H1 (cell line): ENCODE measurements at regions not wholly inside any gene's neighbourhood (a gene's known extent, or its start where the extent isn't known, plus 50 kb on each side); places are given as distances from the start of the nearest gene placed in this dataset.

ENCODE experiments used
- CTCF ChIA-PET: fragments of 300-600 bp; sonication (Branson Sonifier 250); formaldehyde crosslinking; loops from one replicate; lab custom pipeline; 2021; ENCODE audit not compliant: partially characterized antibody; lab: Charles Lee
- POLR2A ChIA-PET: fragments of 300-600 bp; sonication (Branson Sonifier 250); formaldehyde crosslinking; loops from one replicate; lab custom pipeline; 2021; ENCODE audit warnings: inconsistent platforms; ENCODE audit not compliant: partially characterized antibody; lab: Charles Lee
- DNase-seq, 2 experiments: peaks; one replicate each; pipeline versions ENCODE4 v3.0.0 to v3.0.0-alpha.2; 2010 to 2022; ENCODE audit warnings: low spot score in 2 of 2, low read depth in 1 of 2, mixed read lengths in 1 of 2
- FAIRE-seq: peaks from 2 replicates; lab custom pipeline; 2011; peaks lifted over from hg19 to GRCh38; lab: Jason Lieb, UNC
- H2AFZ ChIP-seq: 2 replicates; pipeline ENCODE4 v1.8.1; 2012; ENCODE audit warnings: low read length, inconsistent platforms
- H2AK5ac ChIP-seq: 2 replicates; pipeline ENCODE4 v1.6.1; 2013; ENCODE audit warnings: low read depth, low read length
- H2BK120ac ChIP-seq: replicated peaks from 2 replicates; pipeline ENCODE3; 2013; ENCODE audit warnings: low read depth, low read length, inconsistent platforms
- H2BK12ac ChIP-seq: 2 replicates; pipeline ENCODE4 v1.6.1; 2013; ENCODE audit warnings: low read depth, low read length
- H2BK15ac ChIP-seq: 2 replicates; pipeline ENCODE4 v1.6.1; 2013; ENCODE audit warnings: low read length
- H2BK20ac ChIP-seq: 2 replicates; pipeline ENCODE4 v1.6.1; 2013; ENCODE audit warnings: low read length
- H2BK5ac ChIP-seq: 2 replicates; pipeline ENCODE4 v1.6.1; 2013; ENCODE audit warnings: low read depth, low read length
- H3K14ac ChIP-seq: 2 replicates; pipeline ENCODE4 v1.6.1; 2013; ENCODE audit warnings: inconsistent platforms; ENCODE audit not compliant: insufficient read length
- H3K18ac ChIP-seq: 2 replicates; pipeline ENCODE4 v1.6.1; 2013; ENCODE audit warnings: low read length; ENCODE audit errors: extremely low read depth
- H3K23ac ChIP-seq: 2 replicates; pipeline ENCODE4 v1.6.1; 2013; ENCODE audit warnings: inconsistent platforms; ENCODE audit not compliant: insufficient read length
- H3K23me2 ChIP-seq: 2 replicates; pipeline ENCODE4 v1.6.1; 2013; ENCODE audit warnings: low read depth, low read length
- H3K27ac ChIP-seq: 2 replicates; pipeline ENCODE4 v1.6.1; 2011; ENCODE audit warnings: low read depth, low read length, inconsistent platforms
- H3K27me3 ChIP-seq, 4 experiments: replicated peaks in 1 of 4; 1 replicate in 1 of 4; 2 replicates in 3 of 4; pipeline versions ENCODE4 v1.6.1 to v1.8.1; 2011 to 2013; ENCODE audit warnings: low read length in 3 of 4, mild to moderate bottlenecking in 3 of 4, inconsistent platforms in 2 of 4, mixed read lengths in 2 of 4, moderate library complexity in 1 of 4; ENCODE audit not compliant: control insufficient read depth in 3 of 4, insufficient read depth in 3 of 4; ENCODE audit errors: extremely low read depth in 1 of 4
- H3K36me3 ChIP-seq, 4 experiments: 2 replicates each; pipeline versions ENCODE4 v1.6.1 to v1.8.1; 2011 to 2013; ENCODE audit warnings: mild to moderate bottlenecking in 4 of 4, low read length in 3 of 4, moderate library complexity in 2 of 4, control low read depth in 1 of 4, inconsistent platforms in 1 of 4; ENCODE audit not compliant: insufficient read depth in 4 of 4, control insufficient read depth in 2 of 4
- H3K4ac ChIP-seq: replicated peaks from 2 replicates; pipeline ENCODE3; 2013; ENCODE audit warnings: low read length, low read depth, mixed read lengths, inconsistent platforms; ENCODE audit not compliant: insufficient read length
- H3K4me1 ChIP-seq, 4 experiments: replicated peaks in 1 of 4; 1 replicate in 1 of 4; 2 replicates in 3 of 4; pipeline versions ENCODE4 v1.6.1 to v1.8.1; 2011 to 2013; ENCODE audit warnings: low read length in 3 of 4, inconsistent platforms in 2 of 4, mixed read lengths in 1 of 4; ENCODE audit not compliant: insufficient read depth in 4 of 4, control insufficient read depth in 3 of 4
- H3K4me2 ChIP-seq, 2 experiments: 2 replicates each; pipeline versions ENCODE4 v1.6.1 to v1.8.1; 2011 to 2013; ENCODE audit warnings: low read depth in 2 of 2, low read length in 2 of 2, control low read depth in 1 of 2, inconsistent platforms in 1 of 2, mild to moderate bottlenecking in 1 of 2; ENCODE audit not compliant: insufficient read depth in 1 of 2
- H3K4me3 ChIP-seq, 4 experiments: fragments of 200-600, 300-600 bp in 1 of 4; sonication (generic), shearing (Covaris generic), sonication (Bioruptor Twin) in 1 of 4; 2 replicates each; pipeline versions ENCODE4 v1.5.1 to v1.8.1; 2011 to 2016; ENCODE audit warnings: low read length in 4 of 4, low read depth in 3 of 4, control low read depth in 2 of 4, inconsistent platforms in 2 of 4, mild to moderate bottlenecking in 2 of 4, mixed read lengths in 1 of 4, moderate library complexity in 1 of 4; ENCODE audit not compliant: insufficient read depth in 2 of 4; ENCODE audit errors: extremely low read depth in 1 of 4
- H3K56ac ChIP-seq: replicated peaks from 2 replicates; pipeline ENCODE3; 2013; ENCODE audit warnings: low read depth, mild to moderate bottlenecking, mixed read lengths, low read length, inconsistent platforms; ENCODE audit not compliant: insufficient read length
- H3K79me1 ChIP-seq: 2 replicates; pipeline ENCODE4 v1.6.1; 2013; ENCODE audit warnings: low read depth, low read length, control low read depth
- H3K79me2 ChIP-seq, 2 experiments: 2 replicates each; pipeline versions ENCODE4 v1.6.1 to v1.8.1; 2012 to 2013; ENCODE audit warnings: low read length in 2 of 2, mild to moderate bottlenecking in 2 of 2, inconsistent platforms in 1 of 2; ENCODE audit not compliant: insufficient read depth in 2 of 2, control insufficient read depth in 1 of 2
- H3K9ac ChIP-seq, 4 experiments: replicated peaks in 1 of 4; 1 replicate in 1 of 4; 2 replicates in 3 of 4; pipeline versions ENCODE4 v1.6.1 to v1.8.1; 2011 to 2013; ENCODE audit warnings: low read depth in 3 of 4, low read length in 3 of 4, control low read depth in 2 of 4, mild to moderate bottlenecking in 2 of 4, moderate library complexity in 2 of 4, inconsistent platforms in 1 of 4; ENCODE audit errors: extremely low read depth in 1 of 4
- H3K9me3 ChIP-seq, 2 experiments: 2 replicates each; pipeline versions ENCODE4 v1.6.1 to v1.8.1; 2012 to 2013; ENCODE audit warnings: mild to moderate bottlenecking in 2 of 2, moderate library complexity in 2 of 2, control low read depth in 1 of 2, inconsistent platforms in 1 of 2, low read depth in 1 of 2, low read length in 1 of 2, mixed read lengths in 1 of 2; ENCODE audit not compliant: insufficient read depth in 2 of 2
- H4K20me1 ChIP-seq, 2 experiments: replicated peaks in 1 of 2; 2 replicates each; pipeline versions ENCODE3 to v1.8.1; 2011 to 2013; ENCODE audit warnings: inconsistent platforms in 2 of 2, low read length in 2 of 2, mild to moderate bottlenecking in 1 of 2; ENCODE audit not compliant: insufficient read depth in 2 of 2, control insufficient read depth in 1 of 2
- H4K5ac ChIP-seq: 2 replicates; pipeline ENCODE4 v1.6.1; 2013; ENCODE audit warnings: low read length, low read depth, mixed read lengths, inconsistent platforms; ENCODE audit not compliant: insufficient read length
- H4K8ac ChIP-seq: 2 replicates; pipeline ENCODE4 v1.8.0; 2013; ENCODE audit warnings: mild to moderate bottlenecking, moderate library complexity, low read length, inconsistent platforms; ENCODE audit not compliant: insufficient read depth; ENCODE audit errors: extremely low read depth
- H4K91ac ChIP-seq: replicated peaks from 2 replicates; pipeline ENCODE3; 2013; ENCODE audit warnings: low read length, mixed read lengths, inconsistent platforms; ENCODE audit not compliant: insufficient read length
- BACH1 ChIP-seq: IDR thresholded peaks from 2 replicates; pipeline ENCODE4 v1.6.1; 2012; ENCODE audit warnings: low read length, improper control_type of control experiment
- CBX8 ChIP-seq: fragments of 300-800, 300-1000 bp; sonication (generic); IDR thresholded peaks from 2 replicates; pipeline ENCODE4 v1.7.1; 2016; ENCODE audit warnings: low read depth, low read length, borderline replicate concordance
- CHD1 ChIP-seq: IDR thresholded peaks from 2 replicates; pipeline ENCODE4 v1.6.1; 2012; ENCODE audit warnings: low read depth, low read length, improper control_type of control experiment
- CTBP2 ChIP-seq: IDR thresholded peaks from 2 replicates; pipeline ENCODE4 v1.7.0; 2011; ENCODE audit warnings: borderline replicate concordance, mild to moderate bottlenecking, moderate library complexity, mixed read lengths, low read length; ENCODE audit not compliant: insufficient read depth, insufficient read length
- RXRA ChIP-seq: IDR thresholded peaks from 2 replicates; pipeline ENCODE4 v1.6.1; 2011; ENCODE audit warnings: low read depth, mild to moderate bottlenecking, low read length, moderate library complexity; ENCODE audit not compliant: insufficient read depth
- SIN3A ChIP-seq, 2 experiments: IDR thresholded peaks in 1 of 2; conservative IDR thresholded peaks in 1 of 2; 2 replicates each; pipeline ENCODE4 v1.6.1; 2011 to 2012; ENCODE audit warnings: low read length in 2 of 2, improper control_type of control experiment in 1 of 2, low read depth in 1 of 2, mild to moderate bottlenecking in 1 of 2
- SIRT6 ChIP-seq: IDR thresholded peaks from one replicate; pipeline ENCODE4 v1.7.1; 2012; ENCODE audit warnings: low read length, inconsistent platforms
- TBP ChIP-seq: IDR thresholded peaks from 2 replicates; pipeline ENCODE4 v1.6.1; 2011; ENCODE audit warnings: low read depth, low read length, improper control_type of control experiment
- TCF12 ChIP-seq: IDR thresholded peaks from 2 replicates; pipeline ENCODE4 v1.6.1; 2011; ENCODE audit warnings: low read depth, mild to moderate bottlenecking, low read length
- WGBS, 2 experiments: shearing (Covaris generic) in 1 of 2; methylation state at CpG; one replicate each; pipeline versions ENCODE4 v1.1.6 to v1.1.7; 2013 to 2015; ENCODE audit warnings: low lambda C conversion rate in 2 of 2, mixed read lengths in 2 of 2, inconsistent platforms in 1 of 2, low coverage in 1 of 2, missing lambda C conversion rate in 1 of 2; ENCODE audit not compliant: insufficient replicate concordance in 2 of 2, insufficient coverage in 1 of 2, insufficient read length in 1 of 2; ENCODE audit errors: extremely low coverage in 1 of 2, missing lambda C conversion rate in 1 of 2; 5-methylcytosine and 5-hydroxymethylcytosine counted together
- TF ChIP-seq, protein P1 (sequence below), 3 experiments: IDR thresholded peaks; 1 replicate in 2 of 3; 2 replicates in 1 of 3; pipeline versions ENCODE4 v1.5.1 to v1.6.1; 2011; ENCODE audit warnings: low read length in 3 of 3, mild to moderate bottlenecking in 3 of 3, inconsistent platforms in 2 of 3, low read depth in 1 of 3, moderate library complexity in 1 of 3; ENCODE audit not compliant: insufficient read depth in 1 of 3; ENCODE audit errors: control extremely low read depth in 1 of 3
- TF ChIP-seq, protein P2 (sequence below): IDR thresholded peaks from 2 replicates; pipeline ENCODE4 v1.6.1; 2012; ENCODE audit warnings: low read length, inconsistent platforms

DNA sequence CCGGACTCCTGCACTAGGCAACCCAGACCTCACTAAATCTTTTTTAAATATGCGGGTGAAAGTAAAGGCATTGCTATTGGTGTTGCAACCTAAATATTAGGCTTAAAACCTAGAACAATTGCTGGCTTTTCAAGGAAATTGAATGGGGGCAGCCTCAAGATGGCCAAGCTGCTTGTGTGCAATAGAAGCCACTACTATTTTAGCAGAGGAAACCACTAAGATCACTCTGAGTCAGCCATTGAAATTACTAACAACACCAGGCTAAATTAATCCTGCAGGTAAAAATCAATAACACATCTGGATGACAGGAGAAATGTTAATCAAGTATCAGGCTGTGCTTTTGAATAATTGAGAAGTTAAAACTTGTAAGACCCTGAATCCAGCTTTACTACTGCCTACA is 348.0 kb downstream of the RPS4Y2 start:
- H3K23me2 ChIP-seq = no peaks in the 10 kb centered on the region
- no peaks in the 10 kb centered on the region for H3K27me3 ChIP-seq
- no peak overlapping the region for H2BK15ac ChIP-seq
- CTCF ChIA-PET = no interaction called here
- DNase-seq (no peak), FAIRE-seq (no peak)
- no peak overlapping the region for H3K9ac ChIP-seq
- no peak overlapping the region for H2BK12ac ChIP-seq
- H2AFZ ChIP-seq = no peak overlapping the region
- no peak overlapping the region for H2BK20ac ChIP-seq
- POLR2A ChIA-PET = no interaction called here
- no peak overlapping the region for H3K14ac ChIP-seq
- H3K36me3 ChIP-seq = no peaks in the 10 kb centered on the region
- H4K20me1 ChIP-seq = no peaks in the 10 kb centered on the region
- no peak overlapping the region for H4K5ac ChIP-seq
- H3K4me1 ChIP-seq = no peaks in the 10 kb centered on the region
- no peaks in the 10 kb centered on the region for H3K79me1 ChIP-seq
- H3K4me3 ChIP-seq = no peak overlapping the region
- whole genome bisulfite sequencing, 2 experiments = 80% methylated on average over 2 of the region's 2 CpGs; no CpG with 5 or more reads in 1 of the 2 experiments
- no peak overlapping the region for H2BK5ac ChIP-seq
- H3K27ac ChIP-seq = no peak overlapping the region
- H3K4ac ChIP-seq = no peak overlapping the region
- peaks cover 4 to 33% of the 10 kb centered on the region in 2 experiments; a peak in 2 of 4 replicates for H3K9me3 ChIP-seq
- H4K91ac ChIP-seq = no peak overlapping the region
- H4K8ac ChIP-seq = no peak overlapping the region
- no peak overlapping the region for H2AK5ac ChIP-seq
- H2BK120ac ChIP-seq = no peak overlapping the region
- no peak overlapping the region for H3K56ac ChIP-seq
- H3K23ac ChIP-seq = no peak overlapping the region
- no peak overlapping the region for H3K4me2 ChIP-seq
- no peak overlapping the region for H3K18ac ChIP-seq
- H3K79me2 ChIP-seq = no peaks in the 10 kb centered on the region
- TF ChIP-seq SIRT6 (no peak), TBP (no peak), CTBP2 (no peak), CHD1 (no peak), SIN3A (conservative IDR thresholded peaks at IDR 0.05 in 1 of 2, IDR thresholded peaks at IDR 0.05 in 1 of 2; ENCODE audit: low read depth in 1 of 2, low read length in 2 of 2) (no peak), RXRA (no peak), TCF12 (no peak), BACH1 (no peak), CBX8 (no peak)
- TF ChIP-seq, protein P1, sequence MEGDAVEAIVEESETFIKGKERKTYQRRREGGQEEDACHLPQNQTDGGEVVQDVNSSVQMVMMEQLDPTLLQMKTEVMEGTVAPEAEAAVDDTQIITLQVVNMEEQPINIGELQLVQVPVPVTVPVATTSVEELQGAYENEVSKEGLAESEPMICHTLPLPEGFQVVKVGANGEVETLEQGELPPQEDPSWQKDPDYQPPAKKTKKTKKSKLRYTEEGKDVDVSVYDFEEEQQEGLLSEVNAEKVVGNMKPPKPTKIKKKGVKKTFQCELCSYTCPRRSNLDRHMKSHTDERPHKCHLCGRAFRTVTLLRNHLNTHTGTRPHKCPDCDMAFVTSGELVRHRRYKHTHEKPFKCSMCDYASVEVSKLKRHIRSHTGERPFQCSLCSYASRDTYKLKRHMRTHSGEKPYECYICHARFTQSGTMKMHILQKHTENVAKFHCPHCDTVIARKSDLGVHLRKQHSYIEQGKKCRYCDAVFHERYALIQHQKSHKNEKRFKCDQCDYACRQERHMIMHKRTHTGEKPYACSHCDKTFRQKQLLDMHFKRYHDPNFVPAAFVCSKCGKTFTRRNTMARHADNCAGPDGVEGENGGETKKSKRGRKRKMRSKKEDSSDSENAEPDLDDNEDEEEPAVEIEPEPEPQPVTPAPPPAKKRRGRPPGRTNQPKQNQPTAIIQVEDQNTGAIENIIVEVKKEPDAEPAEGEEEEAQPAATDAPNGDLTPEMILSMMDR (IDR thresholded peaks at IDR 0.05; ENCODE audit: control extremely low read depth in 1 of 3, insufficient read depth in 1 of 3, low read depth in 1 of 3, low read length in 3 of 3) = no peak
- TF ChIP-seq, protein P2, sequence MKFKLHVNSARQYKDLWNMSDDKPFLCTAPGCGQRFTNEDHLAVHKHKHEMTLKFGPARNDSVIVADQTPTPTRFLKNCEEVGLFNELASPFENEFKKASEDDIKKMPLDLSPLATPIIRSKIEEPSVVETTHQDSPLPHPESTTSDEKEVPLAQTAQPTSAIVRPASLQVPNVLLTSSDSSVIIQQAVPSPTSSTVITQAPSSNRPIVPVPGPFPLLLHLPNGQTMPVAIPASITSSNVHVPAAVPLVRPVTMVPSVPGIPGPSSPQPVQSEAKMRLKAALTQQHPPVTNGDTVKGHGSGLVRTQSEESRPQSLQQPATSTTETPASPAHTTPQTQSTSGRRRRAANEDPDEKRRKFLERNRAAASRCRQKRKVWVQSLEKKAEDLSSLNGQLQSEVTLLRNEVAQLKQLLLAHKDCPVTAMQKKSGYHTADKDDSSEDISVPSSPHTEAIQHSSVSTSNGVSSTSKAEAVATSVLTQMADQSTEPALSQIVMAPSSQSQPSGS = no peak
